ENCODE measurements at regions not wholly inside any gene's neighbourhood (a gene's known extent, or its start where the extent isn't known, plus 50 kb on each side); places are given as distances from the start of the nearest gene placed in this dataset.
A peak's percentile ranks its signal among the peaks of the same experiment; 100 is the strongest.
"Not testable (repeated sequence)": the region's sequence is repeated elsewhere in the genome, so short reads cannot be mapped to it uniquely, and the experiment has no call there.

DNA sequence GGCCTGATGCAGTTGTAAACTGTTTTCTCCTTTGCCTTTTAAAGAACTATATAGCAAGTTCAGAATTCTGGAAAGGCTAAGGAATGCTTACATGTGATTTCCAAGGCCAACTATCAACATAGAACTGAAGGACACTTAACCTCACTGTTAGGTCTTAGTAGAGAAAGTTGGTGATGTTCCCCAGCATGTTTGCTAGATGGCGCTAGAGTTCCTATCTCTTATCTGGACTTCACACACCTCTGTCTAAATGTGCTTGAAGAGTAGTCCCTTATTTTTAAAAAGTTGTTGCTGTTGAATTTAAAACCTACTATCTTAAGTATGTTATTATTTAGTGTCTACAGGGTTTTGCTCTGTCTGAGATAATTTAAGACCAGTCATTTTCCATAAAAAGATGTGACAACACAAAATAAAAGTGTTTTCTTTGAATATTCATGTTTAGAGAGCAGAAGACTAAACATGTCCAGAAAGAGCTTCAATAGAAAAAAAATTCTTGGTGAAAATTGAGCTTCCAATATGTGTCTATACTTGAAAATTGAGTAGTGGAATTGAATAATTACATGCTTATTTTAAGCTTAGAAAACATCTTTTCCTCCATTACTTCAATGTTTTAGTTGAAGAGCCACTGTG, 237.3 kb downstream of the S1PR1 start:
- DNase-seq (ENCODE audit: low read depth) = no peak

DNA sequence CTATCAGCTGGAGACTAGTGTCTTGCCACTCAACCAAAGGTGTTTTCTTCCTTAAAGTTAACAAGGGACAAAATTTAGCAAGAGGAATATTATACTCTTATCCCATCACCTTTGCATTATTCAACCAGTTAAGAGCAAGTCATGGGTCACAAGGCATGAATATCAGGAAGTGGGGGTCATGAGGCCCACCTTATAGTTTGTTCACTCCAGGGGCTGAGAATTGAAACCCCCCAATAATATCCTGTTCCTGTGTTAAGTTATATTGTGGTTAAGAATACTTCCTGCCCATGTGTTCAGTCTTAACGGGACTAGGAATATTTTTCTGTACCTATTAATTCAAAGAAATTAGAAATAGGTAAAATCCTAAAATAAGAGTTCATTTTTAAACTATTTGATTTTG, 239.7 kb downstream of the S1PR1 start:
- no peak for DNase-seq (ENCODE audit: low read depth)

GRCh38 chr1:101479945-101480344, 243.1 kb downstream of the S1PR1 start:
- no peak for DNase-seq (ENCODE audit: low read depth)

DNA sequence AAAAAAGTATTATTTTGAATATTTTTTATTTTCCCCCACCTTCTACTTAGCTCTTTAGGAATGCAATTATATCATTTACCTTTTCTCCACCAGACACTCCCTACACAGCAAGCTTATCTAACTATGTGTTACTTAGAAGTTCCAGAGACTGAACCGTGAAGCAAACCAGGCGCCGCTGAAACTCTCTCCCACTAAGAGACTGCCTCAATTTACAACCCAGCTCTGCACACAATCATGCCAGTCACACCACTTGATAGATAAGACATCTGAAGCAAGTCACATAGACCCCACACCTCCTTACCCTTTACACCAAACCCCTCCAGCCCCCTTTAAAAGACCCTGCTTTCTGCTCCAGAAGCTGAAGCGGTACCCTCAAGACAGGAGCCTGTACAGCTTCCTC, 245.5 kb downstream of the S1PR1 start:
- DNase-seq (ENCODE audit: low read depth) = no peak

GRCh38 chr1:101483982-101484688, 247.3 kb downstream of the S1PR1 start:
- DNase-seq (ENCODE audit: low read depth) = no peak

DNA sequence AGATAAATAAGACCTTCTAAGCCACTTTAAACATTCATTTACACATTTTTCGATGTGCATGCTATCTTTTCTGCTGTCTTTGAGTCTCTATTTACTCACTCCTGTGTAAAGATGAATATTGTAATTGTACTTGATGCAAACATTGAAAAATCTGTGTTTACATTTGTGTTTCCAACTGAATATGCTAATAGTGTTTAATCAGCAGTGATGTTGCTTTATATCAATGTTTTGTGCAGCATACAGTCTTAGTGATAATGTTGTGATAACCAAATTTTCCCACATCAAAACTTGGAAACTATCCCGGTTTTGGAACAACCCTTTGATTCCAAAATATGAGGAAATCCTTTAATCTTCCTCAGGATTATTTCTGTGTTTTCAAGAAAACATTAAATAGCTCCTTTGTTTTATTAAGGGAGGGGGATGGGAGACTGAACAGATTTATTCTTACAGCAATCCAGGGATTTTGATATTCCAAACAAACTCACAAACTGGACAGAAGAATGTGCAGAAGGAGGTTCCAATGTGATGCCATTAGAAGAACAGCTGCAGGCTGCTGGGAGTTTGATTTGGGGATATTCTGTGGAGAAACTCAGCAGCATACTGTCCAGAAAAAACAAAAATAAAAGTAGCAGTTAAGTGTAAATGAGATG, 248.0 kb downstream of the S1PR1 start:
- DNase-seq (ENCODE audit: low read depth) = peak; percentile 11

- DNase-seq (ENCODE audit: low read depth) = no peak
Observed at GRCh38 chr1:101485712-101486111, 248.9 kb downstream of the S1PR1 start.

DNA sequence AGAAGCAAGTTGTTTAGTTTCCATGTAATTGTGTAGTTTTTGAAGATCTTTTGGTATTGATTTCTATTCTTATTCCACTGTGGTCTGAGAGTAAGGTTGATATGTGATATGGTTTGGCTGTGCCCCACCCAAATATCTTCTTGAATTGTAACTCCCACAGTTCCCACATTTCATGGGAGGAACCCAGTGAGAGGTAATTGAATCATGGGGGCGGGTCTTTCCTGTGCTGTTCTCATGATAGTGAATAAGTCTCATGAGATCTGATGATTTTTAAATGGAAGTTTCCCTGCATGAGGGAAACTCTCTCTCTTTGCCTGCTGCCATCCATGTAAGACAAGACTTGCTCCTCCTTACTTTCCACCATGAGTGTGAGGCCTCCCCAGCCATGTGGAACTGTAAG, 255.3 kb downstream of the S1PR1 start:
- peak; percentile 11 for DNase-seq (ENCODE audit: low read depth)

GRCh38 chr1:101493920-101494319, 257.1 kb downstream of the S1PR1 start:
- DNase-seq (ENCODE audit: low read depth) = not testable (repeated sequence)

- DNase-seq (ENCODE audit: low read depth) = no peak
Observed at GRCh38 chr1:101496109-101496508, 259.3 kb downstream of the S1PR1 start.

- DNase-seq (ENCODE audit: low read depth) = no peak
Observed at GRCh38 chr1:101497881-101498559, 261.2 kb downstream of the S1PR1 start.

GRCh38 chr1:101504106-101504505, 267.3 kb downstream of the S1PR1 start:
- DNase-seq (ENCODE audit: low read depth) = not testable (repeated sequence)

DNA sequence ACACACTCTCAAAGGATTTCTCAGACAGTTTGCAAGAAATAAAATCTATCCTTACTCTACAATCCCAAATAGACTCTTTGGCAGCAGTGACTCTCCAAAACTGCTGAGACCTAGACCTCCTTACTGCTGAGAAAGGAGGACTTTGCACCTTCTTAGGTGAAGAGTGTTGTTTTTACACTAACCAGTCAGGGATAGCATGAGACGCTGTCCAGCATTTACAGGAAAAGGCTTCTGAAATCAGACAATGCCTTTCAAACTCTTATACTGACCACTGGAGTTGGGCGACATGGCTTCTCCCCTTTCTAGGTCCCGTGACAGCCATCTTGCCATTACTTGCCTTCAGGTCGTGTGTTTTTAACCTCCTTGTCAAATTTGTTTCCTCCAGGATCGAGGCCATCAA, 268.4 kb downstream of the S1PR1 start:
- not testable (repeated sequence) for DNase-seq (ENCODE audit: low read depth)

- peak; percentile 67 for DNase-seq (ENCODE audit: low read depth)
Observed at GRCh38 chr1:101506541-101507164, 269.8 kb downstream of the S1PR1 start.

DNA sequence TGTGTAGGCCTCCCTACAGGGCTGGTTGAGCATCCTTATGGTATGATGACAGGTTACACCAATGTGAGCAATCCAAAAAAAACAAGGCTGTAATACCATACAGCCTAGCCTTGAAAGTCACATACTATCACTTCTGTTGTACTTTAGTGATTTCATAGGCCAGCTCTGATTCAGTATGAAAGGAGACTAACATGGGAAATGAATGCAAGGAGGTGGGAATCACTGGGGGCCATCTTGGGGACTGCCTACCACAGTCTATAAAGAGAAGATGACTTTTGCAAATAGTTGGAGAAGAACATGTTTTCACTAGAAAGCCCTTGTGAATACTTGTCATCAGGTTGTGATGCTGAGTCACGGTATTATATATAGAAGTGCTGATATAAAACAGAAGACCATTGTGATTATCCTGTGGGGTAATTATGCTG, 270.7 kb downstream of the S1PR1 start:
- DNase-seq (ENCODE audit: low read depth) = no peak

- DNase-seq (ENCODE audit: low read depth) = no peak
Observed at GRCh38 chr1:101508913-101509312, 272.1 kb downstream of the S1PR1 start.

GRCh38 chr1:101509370-101509769, 272.6 kb downstream of the S1PR1 start:
- DNase-seq (ENCODE audit: low read depth) = peak; percentile 45

DNA sequence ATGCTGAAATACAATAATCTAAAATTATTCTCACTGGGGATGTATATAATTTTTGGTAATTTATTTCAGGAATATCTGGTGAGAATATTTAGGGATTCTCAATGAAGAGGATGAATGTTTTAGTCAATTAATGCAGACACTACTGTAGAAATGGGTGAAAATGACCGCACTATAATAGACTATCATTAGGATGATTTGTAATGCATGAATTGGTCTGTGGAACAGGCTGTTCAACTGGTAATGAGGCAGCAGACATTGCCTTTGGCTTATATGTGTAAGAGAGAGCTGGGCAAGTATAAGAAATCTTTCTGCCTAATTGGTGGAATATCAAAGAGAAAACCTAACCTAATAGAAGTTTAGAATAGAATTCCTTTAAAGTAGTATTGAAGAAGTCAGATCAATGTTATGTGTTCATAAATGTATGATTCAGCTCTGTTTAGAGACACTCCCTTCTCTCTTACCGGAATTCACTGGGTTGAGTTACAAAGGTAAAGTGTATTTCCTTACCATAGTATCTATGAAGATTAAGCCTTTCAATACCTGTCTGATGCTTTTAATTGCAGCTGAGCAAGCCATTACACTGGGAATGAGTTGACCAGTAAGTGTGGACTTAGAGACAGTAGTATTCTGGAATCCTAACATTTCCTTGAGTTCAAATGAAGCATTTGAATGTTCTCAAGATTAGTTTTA, 274.5 kb downstream of the S1PR1 start:
- no peak for DNase-seq (ENCODE audit: low read depth)

DNA sequence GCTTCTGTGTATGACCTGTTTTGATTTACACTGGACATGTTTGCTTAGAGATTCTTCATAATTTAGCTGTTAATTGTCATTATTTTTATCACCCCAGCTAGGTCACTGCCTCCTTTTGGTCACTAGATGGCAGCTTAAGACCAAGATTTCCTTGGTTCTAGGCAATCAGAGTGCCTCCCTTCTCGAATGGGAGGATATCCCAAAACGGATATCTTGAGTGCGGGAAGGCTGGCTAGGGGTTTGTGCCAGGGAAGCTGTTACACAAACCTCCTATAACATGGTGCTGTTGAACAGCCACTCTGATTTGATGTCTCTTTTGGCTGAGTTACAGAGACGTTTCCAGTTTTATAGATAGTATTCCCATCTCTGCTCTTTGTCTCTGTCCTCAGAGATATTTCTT, 283.5 kb downstream of the S1PR1 start:
- DNase-seq (ENCODE audit: low read depth) = peak; percentile 56

- DNase-seq (ENCODE audit: low read depth) = no peak
Observed at GRCh38 chr1:101522486-101522885, 285.7 kb downstream of the S1PR1 start.

GRCh38 chr1:101526813-101527212, 290.0 kb downstream of the S1PR1 start:
- no peak for DNase-seq (ENCODE audit: low read depth)

All from myocyte (in vitro differentiated cells).